ENCODE measurements at regions not wholly inside any gene's neighbourhood (a gene's known extent, or its start where the extent isn't known, plus 50 kb on each side); places are given as distances from the start of the nearest gene placed in this dataset.

DNA sequence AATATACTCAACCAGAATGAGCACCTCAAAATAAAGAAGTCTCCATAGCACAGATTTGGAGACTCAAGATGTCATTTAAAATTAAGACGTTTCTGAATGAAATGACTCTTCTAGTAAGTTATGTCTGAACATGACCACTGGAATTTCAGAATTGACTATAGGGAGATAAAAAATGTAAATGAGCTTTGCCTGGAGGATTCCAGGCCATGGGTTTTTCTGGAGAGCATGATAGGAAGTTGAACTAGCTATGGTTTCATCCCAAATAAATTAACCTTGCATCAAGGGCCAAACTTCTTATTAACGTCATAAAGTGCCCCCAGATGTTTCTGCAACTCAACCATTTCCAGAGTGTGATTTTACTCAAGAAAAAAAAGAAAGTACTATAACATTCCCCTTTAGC, 222.6 kb upstream of the NR2F2 start:
- no peaks in the 10 kb centered on the region for H3K27me3 ChIP-seq (replicated peaks; ENCODE audit: insufficient read depth, low read depth, low read length, poor library complexity)
- intact Hi-C loops (cut with micrococcal nuclease; ENCODE audit: unreplicated experiment), result no loop called here
- no peak for TF ChIP-seq EZH2 (IDR thresholded peaks at IDR 0.05; ENCODE audit: borderline replicate concordance, low read depth, low read length, poor library complexity, severe bottlenecking)
- TF ChIP-seq, protein P1, sequence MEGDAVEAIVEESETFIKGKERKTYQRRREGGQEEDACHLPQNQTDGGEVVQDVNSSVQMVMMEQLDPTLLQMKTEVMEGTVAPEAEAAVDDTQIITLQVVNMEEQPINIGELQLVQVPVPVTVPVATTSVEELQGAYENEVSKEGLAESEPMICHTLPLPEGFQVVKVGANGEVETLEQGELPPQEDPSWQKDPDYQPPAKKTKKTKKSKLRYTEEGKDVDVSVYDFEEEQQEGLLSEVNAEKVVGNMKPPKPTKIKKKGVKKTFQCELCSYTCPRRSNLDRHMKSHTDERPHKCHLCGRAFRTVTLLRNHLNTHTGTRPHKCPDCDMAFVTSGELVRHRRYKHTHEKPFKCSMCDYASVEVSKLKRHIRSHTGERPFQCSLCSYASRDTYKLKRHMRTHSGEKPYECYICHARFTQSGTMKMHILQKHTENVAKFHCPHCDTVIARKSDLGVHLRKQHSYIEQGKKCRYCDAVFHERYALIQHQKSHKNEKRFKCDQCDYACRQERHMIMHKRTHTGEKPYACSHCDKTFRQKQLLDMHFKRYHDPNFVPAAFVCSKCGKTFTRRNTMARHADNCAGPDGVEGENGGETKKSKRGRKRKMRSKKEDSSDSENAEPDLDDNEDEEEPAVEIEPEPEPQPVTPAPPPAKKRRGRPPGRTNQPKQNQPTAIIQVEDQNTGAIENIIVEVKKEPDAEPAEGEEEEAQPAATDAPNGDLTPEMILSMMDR (conservative IDR thresholded peaks at IDR 0.05; ENCODE audit: low read depth, low read length), result no peak
- no TSS peak for BruUV-seq (replicated peaks)
- POLR2A ChIA-PET (ENCODE audit: low non-redundant PET), result no interaction called here
- CTCF ChIA-PET, result no interaction called here
- DNase-seq (ENCODE audit: low spot score), result no peak
- no peak overlapping the region for H3K4me3 ChIP-seq (ENCODE audit: low read depth, low read length, poor library complexity, severe bottlenecking)
- no peak overlapping the region for H3K27ac ChIP-seq (ENCODE audit: low read depth, low read length, poor library complexity, severe bottlenecking)
- H3K36me3 ChIP-seq (ENCODE audit: insufficient read depth, low read length, poor library complexity, severe bottlenecking), result no peaks in the 10 kb centered on the region
- H3K4me1 ChIP-seq (ENCODE audit: insufficient read depth, low read length, poor library complexity, severe bottlenecking), result peaks cover 8% of the 10 kb centered on the region
- H3K9me3 ChIP-seq (ENCODE audit: low read depth, low read length, poor library complexity, severe bottlenecking), result no peaks in the 10 kb centered on the region

DNA sequence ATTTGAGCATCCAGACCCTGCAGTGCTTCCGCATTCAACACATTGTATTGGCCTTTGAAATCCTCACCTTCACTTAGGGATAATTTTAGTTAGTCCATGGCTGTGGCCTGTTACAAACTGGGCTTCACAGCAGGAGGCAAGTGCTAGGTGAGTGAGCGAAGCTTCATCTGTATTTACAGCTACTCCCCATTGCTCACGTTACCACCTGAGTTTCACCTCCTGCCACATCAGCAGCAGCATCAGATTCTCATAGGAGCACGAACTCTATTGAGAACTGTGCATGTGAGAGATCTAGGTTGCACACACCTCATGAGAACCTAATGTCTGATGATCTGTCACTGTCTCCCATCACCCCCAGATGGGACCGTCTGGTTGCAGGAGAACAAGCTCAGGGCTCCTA, 222.1 kb upstream of the NR2F2 start:
- POLR2A ChIA-PET (ENCODE audit: low non-redundant PET), result no interaction called here
- H3K36me3 ChIP-seq (ENCODE audit: insufficient read depth, low read length, poor library complexity, severe bottlenecking), result no peaks in the 10 kb centered on the region
- no peaks in the 10 kb centered on the region for H3K27me3 ChIP-seq (replicated peaks; ENCODE audit: insufficient read depth, low read depth, low read length, poor library complexity)
- no peak for TF ChIP-seq EZH2 (IDR thresholded peaks at IDR 0.05; ENCODE audit: borderline replicate concordance, low read depth, low read length, poor library complexity, severe bottlenecking)
- TF ChIP-seq, protein P1 (conservative IDR thresholded peaks at IDR 0.05; ENCODE audit: low read depth, low read length), result no peak
- BruUV-seq (replicated peaks), result no TSS peak
- no peaks in the 10 kb centered on the region for H3K9me3 ChIP-seq (ENCODE audit: low read depth, low read length, poor library complexity, severe bottlenecking)
- no peak overlapping the region for H3K27ac ChIP-seq (ENCODE audit: low read depth, low read length, poor library complexity, severe bottlenecking)
- peaks cover 8% of the 10 kb centered on the region for H3K4me1 ChIP-seq (ENCODE audit: insufficient read depth, low read length, poor library complexity, severe bottlenecking)
- intact Hi-C loops (cut with micrococcal nuclease; ENCODE audit: unreplicated experiment), result no loop called here
- CTCF ChIA-PET, result no interaction called here
- no peak overlapping the region for H3K4me3 ChIP-seq (ENCODE audit: low read depth, low read length, poor library complexity, severe bottlenecking)
- DNase-seq (ENCODE audit: low spot score), result no peak

DNA sequence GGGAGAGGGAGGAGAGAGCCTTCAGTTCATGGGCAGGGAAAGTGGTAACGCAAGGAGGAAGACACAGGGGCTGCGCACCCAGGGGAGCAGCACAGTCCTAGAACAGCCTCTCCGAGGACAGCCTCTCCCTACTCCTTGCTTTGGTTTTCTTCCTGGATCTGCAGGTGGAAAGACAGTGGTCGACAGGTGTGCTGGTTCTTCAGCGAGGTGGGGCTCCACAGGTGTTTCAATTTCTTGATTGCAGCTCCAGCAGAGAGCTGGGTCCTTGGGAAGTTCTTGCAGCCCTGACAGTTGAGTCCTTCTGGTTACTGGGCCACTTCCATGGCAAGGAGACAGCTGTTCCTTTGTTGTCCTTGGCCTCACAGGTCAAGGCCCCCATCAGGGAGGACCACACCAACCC, 220.7 kb upstream of the NR2F2 start:
- intact Hi-C loops (cut with micrococcal nuclease; ENCODE audit: unreplicated experiment), result no loop called here
- Histone ChIP-seq H3K4me3 (ENCODE audit: low read depth, low read length, poor library complexity, severe bottlenecking) (no peak overlapping the region), H3K36me3 (ENCODE audit: insufficient read depth, low read length, poor library complexity, severe bottlenecking) (no peaks in the 10 kb centered on the region), H3K27ac (ENCODE audit: low read depth, low read length, poor library complexity, severe bottlenecking) (no peak overlapping the region), H3K9me3 (ENCODE audit: low read depth, low read length, poor library complexity, severe bottlenecking) (no peaks in the 10 kb centered on the region), H3K4me1 (ENCODE audit: insufficient read depth, low read length, poor library complexity, severe bottlenecking) (peaks cover 7% of the 10 kb centered on the region), H3K27me3 (replicated peaks; ENCODE audit: insufficient read depth, low read depth, low read length, poor library complexity) (no peaks in the 10 kb centered on the region)
- CTCF ChIA-PET, result no interaction called here
- TF ChIP-seq, protein P1 (conservative IDR thresholded peaks at IDR 0.05; ENCODE audit: low read depth, low read length), result no peak
- TF ChIP-seq EZH2 (IDR thresholded peaks at IDR 0.05; ENCODE audit: borderline replicate concordance, low read depth, low read length, poor library complexity, severe bottlenecking), result no peak
- no peak for DNase-seq (ENCODE audit: low spot score)
- POLR2A ChIA-PET (ENCODE audit: low non-redundant PET), result no interaction called here
- no TSS peak for BruUV-seq (replicated peaks)
